HG02852 (cell line): ENCODE measurements at regions not wholly inside any gene's neighbourhood (a gene's known extent, or its start where the extent isn't known, plus 50 kb on each side); places are given as distances from the start of the nearest gene placed in this dataset.

ENCODE experiments used
- ATAC-seq: cut with Tn5 transposase; IDR thresholded peaks from one replicate; pipeline ENCODE4 v1.9.1; 2021; ENCODE audit warnings: mild to moderate bottlenecking, moderate library complexity; ENCODE audit not compliant: unreplicated experiment

GRCh38 chr9:120294003-120294402 is 286.0 kb downstream of the CDK5RAP2 start:
- ATAC-seq = no peak

DNA sequence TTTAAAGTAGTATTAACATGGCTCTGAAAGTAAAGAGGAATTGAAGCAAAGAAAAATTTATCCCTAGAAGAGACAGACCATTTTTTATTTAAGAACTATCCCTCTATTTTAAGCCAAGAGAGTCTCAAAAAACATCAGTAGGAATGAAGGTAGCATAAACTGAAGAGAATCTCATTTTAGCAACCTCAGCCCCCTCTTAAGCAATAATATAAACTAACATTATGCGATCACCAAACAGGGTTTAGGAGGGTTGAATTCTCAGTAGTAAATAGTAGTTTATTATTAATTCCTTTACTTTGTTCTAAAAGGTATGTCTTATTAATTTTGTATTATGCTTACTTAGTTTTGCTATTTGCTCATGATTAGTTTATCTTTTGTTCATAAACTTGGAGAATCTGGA is 287.4 kb downstream of the CDK5RAP2 start:
- ATAC-seq = no peak

GRCh38 chr9:120291050-120291449 is 288.9 kb downstream of the CDK5RAP2 start:
- ATAC-seq = no peak

DNA sequence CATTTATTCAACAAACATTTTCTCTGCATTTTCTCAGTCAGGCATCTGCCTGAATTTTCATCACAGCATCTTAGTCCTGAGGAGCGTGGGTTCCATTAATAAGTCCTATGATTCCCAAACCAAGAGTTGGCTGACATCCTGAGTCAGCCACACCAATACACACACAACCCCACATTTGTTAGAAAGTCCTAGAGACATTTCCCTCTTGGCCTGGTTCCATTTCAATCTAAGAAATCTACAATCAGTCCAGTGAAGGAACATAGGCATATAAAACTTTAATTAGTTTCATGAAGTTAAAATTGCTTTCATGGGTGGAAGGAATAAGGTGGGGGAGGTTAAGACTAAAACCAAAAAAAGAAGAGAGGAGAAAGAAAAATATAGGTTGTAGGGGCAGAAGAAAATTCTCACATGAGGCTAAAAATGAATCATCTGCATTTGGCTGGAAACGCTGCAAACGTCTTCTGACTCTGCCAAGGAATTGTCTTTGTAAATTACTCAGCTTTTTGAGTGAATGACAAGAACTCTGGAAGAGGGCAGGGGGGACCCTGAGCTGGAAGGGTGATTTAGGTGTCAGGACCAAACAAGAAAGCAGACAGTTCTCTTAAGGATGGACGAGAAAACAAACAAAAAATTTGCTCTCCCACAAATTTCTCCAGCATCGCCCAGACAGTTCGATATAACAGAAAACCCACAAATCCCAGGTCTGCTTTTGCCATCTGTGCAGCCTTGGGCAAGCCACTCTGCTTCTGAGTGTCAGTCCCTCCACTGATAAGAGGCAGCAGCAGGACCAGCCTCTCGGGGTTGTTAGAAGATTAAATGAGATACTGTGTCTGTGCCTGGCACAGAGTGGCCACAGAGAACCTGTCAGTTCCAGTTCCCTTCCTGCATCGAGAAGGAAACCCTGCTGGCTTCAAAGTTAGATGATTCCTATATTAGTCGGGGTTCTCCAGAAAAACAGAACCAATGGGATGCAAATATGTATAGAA is 289.7 kb downstream of the CDK5RAP2 start:
- no peak for ATAC-seq

- ATAC-seq = no peak
Measured at GRCh38 chr9:120289098-120289497, 290.9 kb downstream of the CDK5RAP2 start.

- ATAC-seq = no peak
Measured at GRCh38 chr9:120286530-120286929, 293.4 kb downstream of the CDK5RAP2 start.

- no peak for ATAC-seq
Measured at GRCh38 chr9:120284821-120285220, 295.1 kb downstream of the CDK5RAP2 start.

DNA sequence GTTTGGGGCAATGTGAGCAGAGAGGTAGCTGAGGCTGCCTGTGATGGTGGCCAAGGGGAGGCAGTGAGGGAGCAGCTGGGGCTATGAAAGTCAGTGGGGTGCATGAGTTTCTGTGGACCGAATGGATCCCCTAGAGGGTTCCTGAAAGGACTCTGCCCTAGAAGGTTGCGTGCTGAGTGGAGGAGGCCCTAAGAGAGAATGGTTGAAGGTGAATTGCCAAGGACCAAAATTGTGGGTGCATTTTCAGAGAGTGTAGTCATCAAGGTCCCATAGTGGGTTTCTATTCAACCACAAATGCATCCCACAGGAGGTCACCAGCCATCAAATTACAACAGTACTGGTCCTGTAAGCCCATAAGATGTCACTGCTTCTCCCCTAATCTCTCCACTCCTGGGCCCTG is 298.3 kb downstream of the CDK5RAP2 start:
- peak; percentile 55 for ATAC-seq

- ATAC-seq = no peak
Measured at GRCh38 chr9:120267929-120268328, 312.0 kb downstream of the CDK5RAP2 start.

DNA sequence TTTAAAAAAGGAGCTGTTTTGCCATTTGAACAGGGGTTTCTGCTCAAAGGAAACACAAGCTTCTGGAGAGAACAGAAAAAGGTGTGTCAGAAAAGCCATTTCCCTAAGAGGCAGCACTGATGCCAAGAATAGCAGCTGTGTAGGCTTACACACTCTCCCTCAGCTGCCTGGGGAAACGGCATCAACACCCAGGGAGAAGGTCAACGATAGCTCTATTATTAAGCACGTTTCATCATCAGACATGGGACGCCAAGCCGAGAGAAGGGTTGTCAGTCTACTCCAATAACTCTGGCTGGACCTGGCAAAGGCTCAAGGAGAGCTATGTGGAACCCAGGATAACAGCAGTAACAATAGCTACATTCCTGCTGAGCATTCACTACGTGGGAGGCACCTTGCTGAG is 314.2 kb downstream of the CDK5RAP2 start:
- no peak for ATAC-seq

GRCh38 chr9:120264528-120264927 is 315.4 kb downstream of the CDK5RAP2 start:
- ATAC-seq = no peak

GRCh38 chr9:120263836-120264235 is 316.1 kb downstream of the CDK5RAP2 start:
- ATAC-seq = no peak

GRCh38 chr9:120261419-120261818 is 318.5 kb downstream of the CDK5RAP2 start:
- no peak for ATAC-seq

DNA sequence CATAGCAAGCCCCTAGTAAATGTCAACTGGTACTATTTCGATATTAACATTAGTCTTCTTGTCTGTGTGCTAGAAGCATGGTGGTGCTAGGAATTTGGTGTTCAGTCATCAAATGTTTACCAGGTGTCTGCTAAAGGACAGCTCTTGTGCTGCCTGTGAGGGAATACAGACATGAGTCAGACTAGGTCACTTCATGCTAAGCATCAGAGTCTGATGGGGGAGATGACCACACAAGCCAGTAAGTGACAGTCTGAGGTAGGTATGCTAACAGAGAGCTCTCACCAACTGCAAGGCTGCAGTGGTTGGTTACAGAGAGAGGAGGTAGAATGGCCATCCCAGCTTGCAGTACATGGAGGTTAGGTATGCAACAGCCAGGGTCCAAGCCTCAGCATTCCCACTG is 320.9 kb downstream of the CDK5RAP2 start:
- ATAC-seq = no peak

GRCh38 chr9:120258096-120258495 is 321.9 kb downstream of the CDK5RAP2 start:
- ATAC-seq = no peak

DNA sequence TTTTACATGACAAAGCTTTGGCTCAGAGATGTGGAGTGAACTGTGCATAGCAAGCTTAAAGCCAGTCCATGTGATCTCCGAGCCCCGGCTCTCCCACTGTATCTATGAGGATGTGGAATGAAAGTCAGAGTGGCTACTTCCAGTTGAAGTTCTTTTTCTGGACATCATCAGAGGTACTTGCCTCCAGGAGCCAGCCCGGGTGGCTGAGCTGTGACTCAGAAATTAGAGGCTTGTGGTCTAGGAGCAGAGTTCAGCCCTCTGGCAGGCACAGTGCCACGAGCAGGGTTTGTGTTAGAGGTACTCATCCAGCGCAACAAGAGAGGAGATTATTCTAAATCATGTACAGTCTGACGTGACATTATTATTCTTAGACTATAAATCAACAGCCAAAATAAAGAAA is 322.5 kb downstream of the CDK5RAP2 start:
- no peak for ATAC-seq

DNA sequence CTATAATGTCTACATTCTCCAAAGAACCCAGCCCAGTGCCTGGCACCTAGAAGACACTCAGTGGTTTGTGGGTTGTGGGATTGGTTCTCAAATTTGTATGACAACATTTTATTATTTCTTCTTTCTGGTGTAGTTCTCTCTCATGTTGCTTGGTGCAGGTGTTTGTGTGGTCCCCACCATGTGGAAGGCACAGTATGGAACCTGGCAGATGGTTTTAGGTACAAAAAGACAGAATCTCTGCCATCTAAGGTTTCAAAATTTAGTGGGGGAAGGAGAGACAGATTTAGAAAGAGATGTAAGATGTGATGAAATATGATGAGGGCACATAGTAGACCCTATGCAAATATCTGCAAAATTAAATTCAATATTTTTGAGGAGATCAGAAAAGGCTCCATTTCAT is 323.8 kb downstream of the CDK5RAP2 start:
- ATAC-seq = no peak

GRCh38 chr9:120252248-120252647 is 327.7 kb downstream of the CDK5RAP2 start:
- no peak for ATAC-seq

DNA sequence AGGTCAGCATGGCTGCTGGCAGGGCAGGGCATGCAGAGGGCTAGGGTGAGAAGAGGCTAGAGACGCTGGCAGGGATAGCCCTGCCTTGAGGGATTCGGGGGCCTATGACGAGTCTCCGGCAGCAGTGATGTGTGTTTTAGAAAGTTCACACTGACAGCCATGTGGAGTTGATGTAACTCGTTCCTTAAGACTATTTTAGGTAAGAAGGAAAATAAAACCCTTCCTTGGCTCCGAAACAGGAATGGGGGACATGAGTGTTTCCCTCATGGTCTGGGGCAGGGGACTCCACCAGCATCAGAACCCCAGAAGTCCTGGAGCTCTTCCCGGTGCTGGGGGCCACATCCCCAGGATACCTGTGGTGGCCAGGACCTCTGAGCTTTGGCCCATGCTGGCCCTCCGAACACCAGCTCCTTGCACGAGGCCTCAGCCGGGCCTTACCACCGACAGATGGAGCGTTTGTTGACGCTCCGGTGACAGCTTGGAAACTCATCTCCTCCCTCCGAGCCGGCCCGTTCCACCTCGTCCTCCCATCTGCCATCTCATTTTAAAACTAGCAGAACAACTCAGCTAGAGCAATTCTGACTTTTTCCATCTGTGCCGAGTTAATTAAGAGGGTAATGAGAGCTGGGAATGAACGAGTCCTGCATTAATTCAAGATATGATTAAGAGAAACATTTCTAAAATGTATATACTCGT is 337.7 kb downstream of the CDK5RAP2 start:
- no peak for ATAC-seq

- no peak for ATAC-seq
Measured at GRCh38 chr9:120236596-120236995, 343.4 kb downstream of the CDK5RAP2 start.

DNA sequence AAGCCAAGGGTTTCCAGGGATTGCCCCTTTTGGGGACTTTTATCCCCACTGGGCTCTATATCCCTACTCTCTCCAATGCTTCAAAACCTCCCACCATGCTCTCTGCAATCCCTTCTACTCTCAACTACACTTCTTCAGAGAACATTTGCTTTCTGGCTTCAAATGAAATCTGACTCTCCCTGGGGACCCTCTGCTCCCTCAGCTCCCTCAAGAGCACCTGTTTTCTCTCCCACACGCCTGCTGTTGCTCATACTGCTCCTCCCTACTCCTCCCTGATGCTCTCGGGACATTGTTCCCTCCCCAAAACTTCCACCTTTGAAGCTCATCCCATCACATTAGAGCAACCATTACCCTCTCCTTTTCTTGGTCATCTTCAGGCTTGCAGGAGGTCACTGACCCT is 344.9 kb downstream of the CDK5RAP2 start:
- no peak for ATAC-seq

DNA sequence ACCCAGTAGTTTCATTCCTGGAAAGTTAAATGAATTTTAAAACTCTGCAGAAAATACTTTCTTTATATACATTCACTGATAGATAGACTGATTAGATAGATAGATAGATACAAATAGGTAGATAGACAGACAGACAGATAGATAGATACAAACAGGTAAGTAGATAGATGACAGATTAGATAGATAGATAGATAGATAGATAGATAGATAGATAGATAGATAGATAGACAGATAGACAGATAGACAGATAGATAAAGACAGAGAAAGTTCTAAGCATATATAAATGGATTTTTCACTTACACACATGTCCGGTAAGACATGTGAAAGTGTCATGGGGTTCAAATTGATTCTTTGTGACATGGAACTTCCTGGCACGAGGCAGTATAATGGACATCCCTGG is 349.7 kb downstream of the CDK5RAP2 start:
- ATAC-seq = no peak
